OCI-LY7 (cell line): ENCODE measurements at regions not wholly inside any gene's neighbourhood (a gene's known extent, or its start where the extent isn't known, plus 50 kb on each side); places are given as distances from the start of the nearest gene placed in this dataset.

ENCODE experiments used
- BruUV-seq: library from RNA; stranded (reverse); fragments of 400-500 nt; replicated peaks from 2 replicates; lab custom pipeline; 2021; lab: Mats Ljungman, UMichigan
- CTCF ChIA-PET: fragments of 300-600 bp; sonication (Branson Sonifier 250); formaldehyde crosslinking; loops from one replicate; lab custom pipeline; 2022; ENCODE audit warnings: antibody characterized with exemption; ENCODE audit not compliant: unreplicated experiment; lab: Charles Lee
- POLR2A ChIA-PET: fragments of 300-600 bp; sonication (Branson Sonifier 250); formaldehyde crosslinking; loops from one replicate; lab custom pipeline; 2022; ENCODE audit warnings: antibody characterized with exemption; lab: Charles Lee
- DNase-seq: peaks from one replicate; pipeline ENCODE4 v3.0.0-alpha.2; 2015; ENCODE audit warnings: low spot score
- H2AFZ ChIP-seq: fragments of 200-600 bp; sonication (generic), shearing (Covaris generic); 2 replicates; pipeline ENCODE4 v1.6.1; 2014; ENCODE audit warnings: mild to moderate bottlenecking, antibody characterized with exemption, low read length, moderate library complexity
- H3K27ac ChIP-seq: fragments of 200-600 bp; sonication (generic); 2 replicates; pipeline ENCODE4 v1.5.1; 2014; ENCODE audit warnings: mixed run types, low read depth, mild to moderate bottlenecking, moderate library complexity, low read length, inconsistent platforms; ENCODE audit not compliant: poor library complexity, severe bottlenecking
- H3K36me3 ChIP-seq: fragments of 200-600 bp; sonication (generic); 2 replicates; pipeline ENCODE4 v1.6.1; 2014; ENCODE audit warnings: mild to moderate bottlenecking, antibody characterized with exemption, low read length, moderate library complexity, mixed read lengths; ENCODE audit not compliant: insufficient read depth
- H3K4me1 ChIP-seq: fragments of 200-600 bp; sonication (generic); 2 replicates; pipeline ENCODE4 v1.5.1; 2014; ENCODE audit warnings: mild to moderate bottlenecking, low read length; ENCODE audit not compliant: insufficient read depth, poor library complexity, severe bottlenecking
- H3K4me2 ChIP-seq: fragments of 200-600 bp; sonication (generic); 2 replicates; pipeline ENCODE4 v1.6.1; 2014; ENCODE audit warnings: mild to moderate bottlenecking, low read length
- H3K4me3 ChIP-seq: fragments of 200-600 bp; sonication (generic); 2 replicates; pipeline ENCODE4 v1.5.1; 2014; ENCODE audit warnings: mild to moderate bottlenecking, low read depth, low read length; ENCODE audit not compliant: poor library complexity, severe bottlenecking
- H3K79me2 ChIP-seq: fragments of 200-600 bp; sonication (generic); 2 replicates; pipeline ENCODE4 v1.6.1; 2016; ENCODE audit warnings: low read depth, mild to moderate bottlenecking, low read length, moderate library complexity, mixed read lengths; ENCODE audit not compliant: insufficient read depth
- H3K9me2 ChIP-seq: fragments of 200-600 bp; sonication (generic); 2 replicates; pipeline ENCODE4 v1.6.1; 2016; ENCODE audit warnings: mild to moderate bottlenecking, low read length, mixed read lengths; ENCODE audit not compliant: insufficient read depth
- H3K9me3 ChIP-seq: fragments of 200-600 bp; sonication (generic); 2 replicates; pipeline ENCODE4 v1.6.1; 2014; ENCODE audit warnings: mild to moderate bottlenecking, mixed run types, low read length, mixed read lengths
- H4K20me1 ChIP-seq: fragments of 200-600 bp; sonication (generic); 2 replicates; pipeline ENCODE4 v1.6.1; 2014; ENCODE audit warnings: mild to moderate bottlenecking, antibody characterized with exemption, low read length, moderate library complexity, mixed read lengths; ENCODE audit not compliant: insufficient read depth
- CTCF ChIP-seq: fragments of 200-600 bp; sonication (generic); conservative IDR thresholded peaks from 2 replicates; pipeline ENCODE4 v1.5.1; 2014; ENCODE audit warnings: mild to moderate bottlenecking, antibody characterized with exemption, low read length, moderate library complexity, mixed read lengths
- EZH2phosphoT487 ChIP-seq: fragments of 200-600 bp; sonication (generic); IDR thresholded peaks from 2 replicates; pipeline ENCODE4 v1.6.1; 2018; ENCODE audit warnings: low read depth, borderline replicate concordance, mild to moderate bottlenecking, mixed run types, antibody characterized with exemption, low read length, moderate library complexity, mixed read lengths
- intact Hi-C: fragments of 100-400 bp; cut with micrococcal nuclease; formaldehyde crosslinking; loops from one replicate; pipeline ENCODE4 v1.10.0; 2022; ENCODE audit not compliant: unreplicated experiment

GRCh38 chr19:28718909-28719308, 494.0 kb downstream of the UQCRFS1 start:
- ChIA-PET CTCF (no interaction called here), POLR2A (interaction anchor here (0.6 kb wide), 1 partner anchor 28 kb away, joined by 3 read pairs; no protein-coding TSS in a partner anchor)
- no peak overlapping the region for H2AFZ ChIP-seq
- TF ChIP-seq EZH2phosphoT487, result no peak
- TF ChIP-seq CTCF, result no peak
- H3K4me3 ChIP-seq, result no peak overlapping the region
- H3K4me1 ChIP-seq, result no peaks in the 10 kb centered on the region
- H3K9me2 ChIP-seq, result no peaks in the 10 kb centered on the region
- H3K27ac ChIP-seq, result no peak overlapping the region
- H4K20me1 ChIP-seq, result no peaks in the 10 kb centered on the region
- H3K36me3 ChIP-seq, result no peaks in the 10 kb centered on the region
- H3K79me2 ChIP-seq, result no peaks in the 10 kb centered on the region
- H3K9me3 ChIP-seq, result no peaks in the 10 kb centered on the region
- intact Hi-C loops, result loop anchor here (10.0 kb wide), 1 partner anchor 394 kb away; no protein-coding TSS in a partner anchor
- DNase-seq, result no peak
- no peak overlapping the region for H3K4me2 ChIP-seq
- BruUV-seq, result no TSS peak

- H4K20me1 ChIP-seq, result no peaks in the 10 kb centered on the region
- H3K36me3 ChIP-seq, result no peaks in the 10 kb centered on the region
- no peaks in the 10 kb centered on the region for H3K4me1 ChIP-seq
- H3K4me2 ChIP-seq, result no peak overlapping the region
- H3K79me2 ChIP-seq, result no peaks in the 10 kb centered on the region
- H3K9me3 ChIP-seq, result no peaks in the 10 kb centered on the region
- H3K4me3 ChIP-seq, result no peak overlapping the region
- H2AFZ ChIP-seq, result no peak overlapping the region
- DNase-seq, result no peak
- H3K9me2 ChIP-seq, result no peaks in the 10 kb centered on the region
- ChIA-PET CTCF (no interaction called here), POLR2A (no interaction called here)
- no peak overlapping the region for H3K27ac ChIP-seq
- no peak for TF ChIP-seq EZH2phosphoT487
- TF ChIP-seq CTCF, result no peak
- no TSS peak for BruUV-seq
- intact Hi-C loops, result loop anchor here (10.0 kb wide), 1 partner anchor 390 kb away; no protein-coding TSS in a partner anchor
Observed at GRCh38 chr19:28715157-28715556, 497.8 kb downstream of the UQCRFS1 start.

GRCh38 chr19:28711411-28711810, 501.5 kb downstream of the UQCRFS1 start:
- Histone ChIP-seq H3K9me2 (no peaks in the 10 kb centered on the region), H2AFZ (no peak overlapping the region), H3K4me1 (no peaks in the 10 kb centered on the region), H4K20me1 (no peaks in the 10 kb centered on the region), H3K36me3 (no peaks in the 10 kb centered on the region), H3K79me2 (no peaks in the 10 kb centered on the region), H3K4me2 (no peak overlapping the region), H3K9me3 (no peaks in the 10 kb centered on the region), H3K4me3 (no peak overlapping the region), H3K27ac (no peak overlapping the region)
- CTCF ChIA-PET, result no interaction called here
- TF ChIP-seq EZH2phosphoT487, result no peak
- TF ChIP-seq CTCF, result no peak
- no peak for DNase-seq
- intact Hi-C loops, result loop anchor here (5.0 to 10.0 kb wide), 2 partner anchors 387 to 744 kb away; no protein-coding TSS in a partner anchor
- POLR2A ChIA-PET, result no interaction called here
- no TSS peak for BruUV-seq
